ENCODE measurements at regions not wholly inside any gene's neighbourhood (a gene's known extent, or its start where the extent isn't known, plus 50 kb on each side); places are given as distances from the start of the nearest gene placed in this dataset.

GRCh38 chr14:89680156-89680555 is 263.1 kb upstream of the FOXN3 start:
- H3K27ac Mint-ChIP-seq: peak overlapping the region in 3 of 7 donors; percentile 15 to 94 (median 93)
- Histone ChIP-seq H3K4me2 (replicated peaks; ENCODE audit: extremely low read depth, low read length, poor library complexity, severe bottlenecking) (peak overlapping the region; percentile 74), H3K27ac (ENCODE audit: low read depth in 1 of 2, low read length in 2 of 2) (peak overlapping the region in 1 of 2 donors; percentile 89), H3K79me2 (ENCODE audit: insufficient read depth, low read length) (no peaks in the 10 kb centered on the region), H3K4me3 (replicated peaks in 1 of 3; ENCODE audit: low read depth in 2 of 3, low read length in 3 of 3) (peak overlapping the region in 1 of 3 experiments; percentile 67), H2AFZ (ENCODE audit: insufficient read depth, low read depth, low read length, poor library complexity, severe bottlenecking) (no peak overlapping the region), H3K27me3 (ENCODE audit: control insufficient read depth in 2 of 2, insufficient read depth in 2 of 2, low read length in 2 of 2) (no peaks in the 10 kb centered on the region), H3K9me3 (replicated peaks in 1 of 2; ENCODE audit: control insufficient read depth in 1 of 2, insufficient read depth in 1 of 2, low read length in 2 of 2) (peaks cover 0 to 3% of the 10 kb centered on the region in 2 donors), H4K20me1 (ENCODE audit: insufficient read depth, low read length) (no peaks in the 10 kb centered on the region), H3K9ac (ENCODE audit: insufficient read depth, low read length, poor library complexity, severe bottlenecking) (no peak overlapping the region), H3K36me3 (replicated peaks in 1 of 2; ENCODE audit: control insufficient read depth in 1 of 2, insufficient read depth in 2 of 2, low read length in 2 of 2) (no peaks in the 10 kb centered on the region), H3K4me1 (ENCODE audit: control insufficient read depth in 1 of 2, insufficient read depth in 2 of 2, low read length in 2 of 2) (peaks cover 47 to 55% of the 10 kb centered on the region in 2 donors)
- TF ChIP-seq CTCF (IDR thresholded peaks at IDR 0.05): no peak
- intact Hi-C loops (cut with micrococcal nuclease): no loop called here
- H3K36me3 Mint-ChIP-seq: no peaks in the 10 kb centered on the region
- peaks cover 57% of the 10 kb centered on the region for H3K4me1 Mint-ChIP-seq
- peaks cover 0 to 6% (median 2%) of the 10 kb centered on the region in 7 donors for H3K9me3 Mint-ChIP-seq
- no CpG with 5 or more reads among the region's 4 CpGs for WGBS (ENCODE audit: insufficient coverage)
- DNase-seq: no peak
- no peak overlapping the region for H3K4me3 Mint-ChIP-seq
- H3K27me3 Mint-ChIP-seq (ENCODE audit: low read depth in 3 of 3): no peaks in the 10 kb centered on the region

DNA sequence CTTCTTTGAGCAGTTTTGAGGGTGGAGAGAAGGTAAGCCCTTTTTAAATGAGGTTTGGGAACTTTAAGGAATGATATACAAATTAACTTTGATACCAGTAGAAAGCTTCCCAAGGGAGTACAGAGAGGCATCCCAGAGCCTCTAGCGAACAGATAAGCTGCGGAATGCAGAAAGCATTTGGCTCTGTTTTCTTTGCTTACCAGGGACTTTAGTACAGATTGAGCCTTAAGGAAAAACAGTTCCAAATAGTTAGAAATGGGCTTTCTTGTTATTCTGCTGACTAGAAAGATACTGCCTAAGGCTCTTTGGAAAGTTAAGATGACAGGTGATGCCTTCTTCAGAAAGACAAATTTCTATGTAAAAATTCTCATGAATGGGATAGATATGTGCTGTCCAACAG is 261.7 kb upstream of the FOXN3 start:
- no peak overlapping the region for H2AFZ ChIP-seq (ENCODE audit: insufficient read depth, low read depth, low read length, poor library complexity, severe bottlenecking)
- no peak overlapping the region for H3K27ac ChIP-seq (ENCODE audit: low read depth in 1 of 2, low read length in 2 of 2)
- H3K4me2 ChIP-seq (replicated peaks; ENCODE audit: extremely low read depth, low read length, poor library complexity, severe bottlenecking): no peak overlapping the region
- H3K4me1 Mint-ChIP-seq: peaks cover 57% of the 10 kb centered on the region
- intact Hi-C loops (cut with micrococcal nuclease): no loop called here
- H3K27ac Mint-ChIP-seq: no peak overlapping the region
- no peak overlapping the region for H3K9ac ChIP-seq (ENCODE audit: insufficient read depth, low read length, poor library complexity, severe bottlenecking)
- no peaks in the 10 kb centered on the region for H3K9me3 ChIP-seq (replicated peaks in 1 of 2; ENCODE audit: control insufficient read depth in 1 of 2, insufficient read depth in 1 of 2, low read length in 2 of 2)
- no peaks in the 10 kb centered on the region for H3K79me2 ChIP-seq (ENCODE audit: insufficient read depth, low read length)
- 94% methylated on average over 2 of the region's 2 CpGs for WGBS (ENCODE audit: insufficient coverage)
- H3K9me3 Mint-ChIP-seq: peaks cover 0 to 4% (median 0%) of the 10 kb centered on the region in 7 donors
- TF ChIP-seq CTCF (IDR thresholded peaks at IDR 0.05): no peak
- H3K36me3 Mint-ChIP-seq: no peaks in the 10 kb centered on the region
- H3K27me3 Mint-ChIP-seq (ENCODE audit: low read depth in 3 of 3): no peaks in the 10 kb centered on the region
- no peak overlapping the region for H3K4me3 Mint-ChIP-seq
- H3K4me1 ChIP-seq (ENCODE audit: control insufficient read depth in 1 of 2, insufficient read depth in 2 of 2, low read length in 2 of 2): peaks cover 47 to 55% of the 10 kb centered on the region in 2 donors
- no peaks in the 10 kb centered on the region for H3K27me3 ChIP-seq (ENCODE audit: control insufficient read depth in 2 of 2, insufficient read depth in 2 of 2, low read length in 2 of 2)
- no peak for DNase-seq
- no peak overlapping the region for H3K4me3 ChIP-seq (replicated peaks in 1 of 3; ENCODE audit: low read depth in 2 of 3, low read length in 3 of 3)
- no peaks in the 10 kb centered on the region for H3K36me3 ChIP-seq (replicated peaks in 1 of 2; ENCODE audit: control insufficient read depth in 1 of 2, insufficient read depth in 2 of 2, low read length in 2 of 2)
- H4K20me1 ChIP-seq (ENCODE audit: insufficient read depth, low read length): no peaks in the 10 kb centered on the region
